HG03575 (cell line): ENCODE measurements at regions not wholly inside any gene's neighbourhood (a gene's known extent, or its start where the extent isn't known, plus 50 kb on each side); places are given as distances from the start of the nearest gene placed in this dataset.
"Not testable (repeated sequence)": the region's sequence is repeated elsewhere in the genome, so short reads cannot be mapped to it uniquely, and the experiment has no call there.

ENCODE experiments used
- ATAC-seq: cut with Tn5 transposase; IDR thresholded peaks from one replicate; pipeline ENCODE4 v1.9.1; 2021; ENCODE audit not compliant: unreplicated experiment, insufficient number of reproducible peaks, low FRiP score; ENCODE audit errors: extremely low read depth

DNA sequence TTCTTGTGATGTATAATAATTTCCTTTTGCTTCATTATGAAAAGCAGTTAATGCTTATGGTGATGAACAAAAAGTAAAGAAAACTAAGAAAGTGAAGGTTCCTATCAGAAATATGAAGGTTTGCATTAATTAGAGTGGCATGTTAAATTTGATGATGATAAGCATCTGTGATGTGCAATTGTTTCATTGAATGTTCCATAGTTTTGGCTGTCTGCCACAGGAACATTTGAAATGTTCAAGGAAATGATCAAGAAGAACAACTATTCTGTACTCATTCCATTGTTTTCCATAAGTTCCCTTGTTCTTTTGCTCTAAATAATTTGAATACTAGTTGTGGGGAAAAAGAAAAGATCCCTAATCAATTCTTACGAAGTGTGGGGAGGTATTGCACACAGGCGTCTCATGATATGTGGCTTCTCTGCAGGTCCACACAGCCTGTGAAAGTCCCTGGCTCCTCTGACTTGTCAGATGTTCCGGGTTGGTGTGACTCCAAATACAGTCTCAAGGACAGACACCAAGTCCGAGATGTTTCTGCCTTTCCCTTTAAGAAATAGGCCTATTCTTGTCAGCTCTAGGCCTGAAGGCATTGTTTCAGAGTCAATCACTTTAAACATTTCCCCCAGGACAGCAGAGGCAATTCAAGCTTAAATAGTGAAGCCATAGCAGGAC, 152.6 kb upstream of the MAST4 start:
- ATAC-seq: no peak

DNA sequence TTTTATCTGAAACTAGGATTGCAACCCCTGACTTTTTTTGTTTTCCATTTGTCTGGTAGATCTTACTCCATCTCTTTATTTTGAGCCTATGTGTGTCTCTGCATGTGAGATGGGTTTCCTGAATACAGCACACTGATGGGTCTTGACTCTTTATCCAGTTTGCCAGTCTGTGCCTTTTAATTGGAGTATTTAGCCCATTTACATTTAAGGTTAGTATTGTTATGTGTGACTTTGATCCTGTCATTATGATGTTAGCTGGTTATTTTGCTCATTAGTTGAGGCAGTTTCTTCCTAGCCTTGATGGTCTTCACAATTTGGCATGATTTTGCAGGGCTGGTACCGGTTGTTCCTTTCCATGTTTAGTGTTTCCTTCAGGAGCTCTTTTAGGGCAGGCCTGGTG, 148.1 kb upstream of the MAST4 start:
- not testable (repeated sequence) for ATAC-seq

DNA sequence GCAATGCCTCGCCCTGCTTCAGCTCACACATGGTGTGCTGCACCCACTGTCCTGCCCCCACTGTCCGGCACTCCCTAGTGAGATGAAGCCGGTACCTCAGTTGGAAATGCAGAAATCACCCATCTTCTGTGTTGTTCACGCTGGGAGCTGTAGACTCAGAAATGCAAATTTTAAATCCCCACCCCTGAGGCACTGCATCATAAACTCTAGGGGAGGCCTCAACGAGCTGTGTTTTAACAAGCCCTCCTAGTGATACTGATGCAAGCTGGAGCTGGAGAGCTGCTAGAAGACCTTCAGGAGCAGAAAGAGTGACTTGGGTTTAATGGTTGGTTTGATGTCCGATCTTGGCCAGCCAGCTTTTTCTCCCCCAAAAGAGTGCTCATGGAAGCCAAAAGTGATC, 146.0 kb upstream of the MAST4 start:
- no peak for ATAC-seq

DNA sequence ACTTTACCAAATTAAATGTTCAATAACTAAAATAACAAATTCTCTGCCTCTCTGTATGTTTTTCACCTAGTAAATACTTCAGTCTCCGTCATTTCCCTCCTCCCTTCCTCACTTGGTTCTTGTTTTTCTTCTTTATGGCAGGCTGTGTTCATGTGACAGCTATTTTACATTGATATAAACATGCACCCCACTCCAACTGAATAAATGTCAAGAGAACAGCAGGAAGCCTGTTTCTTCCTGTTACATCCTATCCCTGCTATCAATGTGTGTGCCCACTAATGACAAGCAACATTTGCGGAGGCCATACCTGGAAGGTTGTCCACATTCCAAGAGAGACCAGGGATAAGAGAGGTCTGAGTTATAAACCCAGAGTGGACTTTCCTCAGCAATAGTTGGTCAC, 145.2 kb upstream of the MAST4 start:
- ATAC-seq: no peak

GRCh38 chr5:66452109-66452508, 144.1 kb upstream of the MAST4 start:
- ATAC-seq: no peak

- no peak for ATAC-seq
These were observed 141.8 kb upstream of the MAST4 start for GRCh38 chr5:66454186-66455078.

- no peak for ATAC-seq
These were observed 136.5 kb upstream of the MAST4 start for GRCh38 chr5:66459728-66460127.

DNA sequence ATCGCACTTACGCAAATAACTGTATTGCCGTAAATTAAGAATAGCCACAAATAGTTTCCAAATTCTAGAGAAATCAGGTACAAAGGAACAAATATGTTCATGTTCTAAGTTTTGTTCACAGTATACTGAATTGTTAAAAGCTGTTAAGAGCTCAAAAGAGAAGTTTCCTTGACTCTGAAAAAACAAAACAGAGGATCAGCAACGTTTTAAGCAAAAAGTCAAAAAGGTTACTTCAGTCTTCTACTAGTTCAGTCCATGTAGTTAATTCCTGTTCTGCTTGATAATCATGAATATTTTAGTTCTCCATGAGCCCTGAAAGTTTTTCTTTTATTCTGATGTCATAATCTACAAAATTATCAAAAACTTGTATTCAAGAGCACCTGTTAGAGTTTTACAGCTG, 128.6 kb upstream of the MAST4 start:
- ATAC-seq: no peak

- ATAC-seq: no peak
These were observed 126.5 kb upstream of the MAST4 start for GRCh38 chr5:66469684-66470083.

GRCh38 chr5:66472010-66472409, 124.2 kb upstream of the MAST4 start:
- ATAC-seq: no peak

GRCh38 chr5:66475731-66476130, 120.5 kb upstream of the MAST4 start:
- ATAC-seq: no peak

DNA sequence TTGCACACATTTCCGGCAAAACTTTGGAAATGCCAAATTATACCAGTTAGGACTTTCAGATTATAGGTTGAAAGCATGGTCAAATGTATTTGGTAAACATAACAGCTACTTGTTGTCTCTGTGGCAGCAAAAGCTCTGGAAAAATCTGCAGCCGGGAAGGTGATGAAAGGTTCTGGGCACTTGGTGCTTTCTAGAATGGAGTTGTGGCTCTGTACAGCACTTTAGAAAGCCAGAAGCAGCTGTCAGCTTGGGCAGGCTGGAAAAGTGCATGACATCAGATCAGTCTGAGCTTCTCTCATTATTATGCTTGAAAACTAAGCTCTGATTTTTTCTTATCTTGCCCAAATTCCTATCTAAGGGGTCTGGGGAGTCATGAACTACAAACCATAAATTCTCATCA, 118.6 kb upstream of the MAST4 start:
- no peak for ATAC-seq

GRCh38 chr5:66494437-66494836, 101.8 kb upstream of the MAST4 start:
- no peak for ATAC-seq

DNA sequence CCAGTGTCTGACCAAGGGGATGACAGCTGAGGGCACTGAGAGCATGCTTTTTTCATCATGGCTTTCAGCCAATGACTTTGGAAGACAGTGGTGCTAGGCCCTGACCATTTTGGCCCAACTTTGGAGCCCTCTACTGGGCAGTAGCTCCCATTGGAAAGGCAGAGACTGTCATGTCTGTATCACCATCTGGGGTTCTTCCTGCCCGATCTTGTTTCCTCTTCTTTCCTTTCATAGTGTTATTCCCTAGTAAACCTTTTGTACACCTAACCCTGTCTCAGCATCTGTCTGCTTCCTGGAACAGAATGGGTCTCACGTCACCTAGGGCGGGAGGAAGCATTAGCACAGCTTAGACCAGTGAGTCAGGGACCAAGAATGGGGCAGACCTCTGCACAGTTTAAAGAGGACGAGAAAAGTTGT, 97.4 kb upstream of the MAST4 start:
- no peak for ATAC-seq

DNA sequence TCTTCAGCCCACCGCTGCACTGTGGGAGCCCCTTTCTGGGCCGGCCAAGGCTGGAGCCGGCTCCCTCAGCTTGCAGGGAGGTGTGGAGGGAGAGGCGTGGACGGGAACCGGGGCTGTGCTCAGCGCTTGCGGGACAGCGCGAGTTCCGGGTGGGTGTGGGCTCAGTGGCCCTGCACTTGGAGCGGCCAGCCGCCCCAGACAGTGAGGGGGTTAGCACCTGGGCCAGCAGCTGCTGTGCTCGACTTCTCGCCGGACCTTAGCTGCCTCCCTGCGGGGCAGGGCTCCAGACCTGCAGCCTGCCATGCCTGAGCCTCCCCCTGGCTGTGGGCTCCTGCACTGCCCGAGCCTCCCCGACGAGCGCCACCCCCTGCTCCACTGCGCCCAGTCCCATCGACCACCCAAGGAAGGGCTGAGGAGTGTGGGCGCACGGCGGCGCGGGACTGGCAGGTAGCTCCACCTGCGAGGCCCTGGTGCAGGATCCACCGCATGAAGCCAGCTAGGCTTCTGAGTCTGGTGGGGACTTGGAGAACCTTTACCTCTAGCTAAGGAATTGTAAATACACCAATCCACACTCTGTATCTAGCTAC, 92.9 kb upstream of the MAST4 start:
- no peak for ATAC-seq

DNA sequence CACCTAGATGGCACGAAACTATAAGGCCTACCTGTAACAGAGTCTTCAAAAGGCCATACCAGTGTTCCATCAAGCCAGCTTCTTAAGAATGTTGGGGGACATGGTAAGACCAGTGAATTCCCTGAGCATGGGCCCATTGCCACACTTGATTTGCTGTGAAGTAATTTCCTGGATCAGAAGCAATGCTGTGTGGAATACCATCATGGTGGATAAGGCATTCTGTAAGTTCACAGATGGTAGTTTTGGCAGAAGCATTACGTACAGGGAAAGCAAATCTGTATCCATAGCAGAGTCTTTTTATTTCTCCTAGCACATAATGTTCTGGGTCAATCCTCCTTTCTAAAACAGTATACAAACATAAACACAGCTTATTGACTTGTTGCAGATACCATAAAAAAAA, 89.1 kb upstream of the MAST4 start:
- ATAC-seq: no peak

DNA sequence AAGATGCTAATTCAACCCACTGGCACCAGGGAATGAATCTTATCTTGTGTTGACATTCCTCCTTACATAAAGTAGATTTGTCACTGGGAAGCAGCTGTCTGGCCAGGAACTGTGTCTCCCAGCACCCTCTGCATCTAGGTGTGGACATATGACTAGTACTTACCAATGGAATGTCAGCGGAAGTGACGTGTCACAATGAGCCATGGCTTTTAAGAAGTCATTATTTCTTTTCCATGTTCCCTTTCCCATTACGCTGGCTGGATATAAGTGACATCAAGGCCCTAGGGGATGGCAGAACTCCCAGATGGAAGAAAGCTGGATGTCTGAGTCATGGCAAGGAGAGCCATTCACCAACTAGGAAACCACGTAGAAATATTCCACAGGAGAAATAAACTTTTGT, 84.7 kb upstream of the MAST4 start:
- ATAC-seq: no peak

- ATAC-seq: no peak
These were observed 83.1 kb upstream of the MAST4 start for GRCh38 chr5:66513130-66513529.

GRCh38 chr5:66515209-66515608, 81.0 kb upstream of the MAST4 start:
- ATAC-seq: no peak

GRCh38 chr5:66516550-66516949, 79.6 kb upstream of the MAST4 start:
- no peak for ATAC-seq
